ENCODE measurements at regions not wholly inside any gene's neighbourhood (a gene's known extent, or its start where the extent isn't known, plus 50 kb on each side); places are given as distances from the start of the nearest gene placed in this dataset.
"Not testable (repeated sequence)": the region's sequence is repeated elsewhere in the genome, so short reads cannot be mapped to it uniquely, and the experiment has no call there.

DNA sequence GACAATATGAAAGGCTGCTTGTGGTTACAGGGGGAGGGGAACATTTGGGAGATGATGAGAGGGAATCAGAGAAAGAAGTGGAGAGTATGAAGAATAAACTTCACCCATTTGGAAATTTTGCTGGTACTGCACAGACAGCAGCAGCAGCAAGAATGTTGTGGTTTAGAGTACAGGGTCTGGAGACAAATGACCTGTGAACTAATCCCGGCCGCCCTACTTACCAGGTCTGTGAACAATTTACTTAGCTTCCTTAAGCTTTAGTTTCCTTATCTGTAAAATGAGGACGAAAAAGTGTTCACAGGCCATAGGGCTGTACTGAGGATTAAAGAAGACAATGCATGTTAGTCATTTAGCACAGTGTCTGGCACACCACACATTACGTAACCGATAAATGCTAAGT lies 685.4 kb upstream of the CELF4 start:
- ATAC-seq (no peak), DNase-seq (ENCODE audit: low spot score) (no peak)
- intact Hi-C loops (cut with DNase I): no loop called here

DNA sequence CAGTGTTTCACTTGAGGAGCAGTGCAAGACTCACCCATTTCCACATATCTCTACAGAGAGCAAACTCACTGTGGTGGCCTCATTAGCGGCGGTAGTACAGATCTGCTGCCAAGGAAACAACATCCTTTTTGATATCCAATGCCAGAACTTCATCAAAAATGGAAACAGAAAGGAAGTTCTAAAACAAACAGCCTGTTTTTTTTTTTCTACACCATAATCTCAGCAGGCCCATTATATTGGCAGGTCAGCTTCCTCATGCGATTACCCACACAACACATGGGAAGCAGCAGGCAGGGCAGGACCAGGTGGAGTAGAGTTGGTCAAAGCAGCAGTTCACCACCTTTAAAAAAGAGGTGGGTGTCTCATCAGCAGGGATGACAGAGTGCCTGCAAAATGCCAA lies 678.9 kb upstream of the CELF4 start:
- no peak for DNase-seq (ENCODE audit: low spot score)
- ATAC-seq: no peak
- intact Hi-C loops (cut with DNase I): no loop called here

DNA sequence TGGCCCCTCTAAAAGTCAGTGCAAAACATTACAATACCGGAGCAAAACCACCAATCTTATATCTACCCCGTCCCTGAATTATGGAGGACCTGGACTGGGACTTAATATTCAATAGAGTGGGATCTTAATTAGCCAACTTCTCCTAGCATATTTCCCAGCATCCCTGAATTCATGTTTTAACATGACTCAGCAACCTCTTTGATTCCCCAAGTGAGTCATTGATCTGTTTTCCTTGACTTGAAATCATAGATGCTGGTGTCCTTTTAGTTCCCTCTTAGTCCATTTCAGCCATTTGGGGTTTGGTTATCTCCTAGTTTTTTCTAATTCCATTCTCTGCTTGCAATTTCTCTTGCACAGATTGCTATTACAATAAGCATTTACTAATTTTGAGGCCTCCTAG lies 677.7 kb upstream of the CELF4 start:
- no peak for ATAC-seq
- intact Hi-C loops (cut with DNase I): no loop called here

DNA sequence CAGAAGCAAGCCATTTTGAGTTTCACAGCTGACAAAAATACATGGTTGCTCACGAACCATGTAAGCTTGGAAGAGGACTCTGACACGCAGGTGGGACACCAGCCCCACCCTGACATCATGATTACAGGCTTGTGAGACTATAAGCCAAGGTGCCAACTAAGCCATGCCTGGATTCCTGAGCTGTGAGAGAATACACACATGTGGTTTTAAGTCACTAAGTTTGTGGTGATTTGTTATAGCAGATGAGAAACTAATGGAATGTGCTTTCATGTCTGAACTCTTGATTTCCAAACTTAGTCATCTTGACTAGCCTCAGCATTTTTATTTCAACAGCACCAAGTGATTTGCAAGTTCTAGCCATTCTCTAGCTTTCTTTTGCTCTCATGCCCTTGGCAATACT lies 676.1 kb upstream of the CELF4 start:
- no peak for ATAC-seq
- DNase-seq (ENCODE audit: low spot score): no peak
- intact Hi-C loops (cut with DNase I): no loop called here

More for the DNA sequence above, 677.7 kb upstream of the CELF4 start:
- DNase-seq (ENCODE audit: low spot score): no peak

DNA sequence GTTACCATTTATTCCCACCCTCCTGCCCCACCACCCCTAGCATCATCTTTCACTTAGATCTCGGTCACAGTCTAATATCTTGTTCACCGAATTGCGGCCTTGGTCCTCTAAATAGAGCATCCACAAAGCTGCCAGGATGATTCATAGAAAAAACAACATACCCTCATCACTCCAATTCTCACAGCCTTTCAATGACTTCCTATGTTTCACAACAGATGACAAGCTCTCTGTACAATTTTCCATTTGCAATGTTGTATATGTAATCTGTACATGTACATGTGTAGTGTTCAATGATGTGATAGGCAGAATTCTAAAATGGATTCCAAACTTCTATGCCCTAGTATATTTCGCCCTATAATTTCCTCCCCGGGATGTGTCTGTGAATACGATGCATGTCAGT lies 675.6 kb upstream of the CELF4 start:
- no peak for DNase-seq (ENCODE audit: low spot score)
- intact Hi-C loops (cut with DNase I): no loop called here
- no peak for ATAC-seq

DNA sequence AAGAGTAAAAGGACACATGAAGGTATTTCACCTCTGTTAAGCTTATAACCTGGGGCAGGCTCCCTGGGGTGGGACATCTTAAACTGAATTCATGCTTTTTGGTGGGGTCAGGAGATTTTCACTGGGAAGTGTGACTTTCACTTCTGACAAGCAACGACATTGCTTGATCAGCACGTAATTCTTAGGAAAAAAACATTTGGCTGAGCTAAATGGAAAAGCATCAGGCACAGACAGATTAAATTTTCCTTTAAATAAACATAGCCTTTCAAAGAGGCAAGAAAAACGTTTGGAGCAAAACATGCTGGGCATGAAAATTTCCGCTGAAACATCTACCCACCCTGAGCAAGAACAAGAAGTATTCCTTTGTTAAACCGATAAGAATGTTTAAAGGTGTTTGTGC lies 674.0 kb upstream of the CELF4 start:
- intact Hi-C loops (cut with DNase I): no loop called here
- DNase-seq (ENCODE audit: low spot score): no peak
- no peak for ATAC-seq

DNA sequence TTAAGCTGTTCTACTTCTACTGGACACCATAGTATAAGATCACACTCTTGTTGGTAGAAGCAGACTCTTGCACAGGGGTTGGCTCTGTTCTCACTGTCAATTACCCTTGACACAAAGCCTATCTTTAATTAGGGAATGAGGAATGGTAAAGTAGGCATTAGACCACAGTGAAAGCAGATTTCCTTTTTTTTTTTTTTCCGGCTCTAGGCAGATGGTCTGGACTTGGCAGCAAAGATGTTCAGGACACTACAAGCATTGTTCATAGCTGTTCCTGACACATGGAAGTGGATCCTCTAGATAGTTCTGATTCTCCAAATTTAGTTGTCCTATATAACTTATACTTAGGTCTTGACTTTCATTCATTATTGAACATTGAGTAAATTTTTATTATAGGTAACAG lies 672.2 kb upstream of the CELF4 start:
- DNase-seq (ENCODE audit: low spot score) (no peak), ATAC-seq (no peak)
- intact Hi-C loops (cut with DNase I): no loop called here

DNA sequence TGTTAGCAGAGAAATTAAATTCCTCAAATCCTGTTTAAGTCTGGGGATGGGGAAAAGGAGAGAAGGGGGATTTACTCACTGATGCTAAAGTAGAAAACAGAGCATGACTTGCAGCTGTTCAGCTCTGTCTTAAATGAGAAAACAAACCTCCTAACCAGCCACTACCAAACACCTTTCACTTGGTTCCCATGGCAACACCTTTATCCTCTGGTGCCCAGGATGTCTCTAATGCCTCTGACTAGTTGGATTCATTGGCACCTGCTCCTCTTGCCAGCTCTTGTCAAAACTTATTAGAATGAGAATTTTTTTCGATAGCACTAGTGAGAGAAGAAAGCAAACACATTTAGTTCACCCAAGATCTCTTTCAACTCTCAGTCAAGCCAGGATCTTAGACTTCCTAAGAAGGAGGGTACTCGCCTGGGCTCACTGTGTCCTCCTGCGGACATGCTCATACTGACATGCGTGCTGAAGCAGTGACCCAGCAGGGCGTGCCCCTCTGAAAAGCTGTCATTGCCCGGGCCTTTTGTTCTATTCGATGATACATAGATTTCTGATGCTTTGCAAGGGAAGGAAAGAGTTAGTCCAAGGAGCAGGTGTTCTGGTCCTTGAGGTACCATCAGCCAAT lies 656.0 kb upstream of the CELF4 start:
- DNase-seq (ENCODE audit: low spot score) (no peak), ATAC-seq (no peak)
- intact Hi-C loops (cut with DNase I): no loop called here

DNA sequence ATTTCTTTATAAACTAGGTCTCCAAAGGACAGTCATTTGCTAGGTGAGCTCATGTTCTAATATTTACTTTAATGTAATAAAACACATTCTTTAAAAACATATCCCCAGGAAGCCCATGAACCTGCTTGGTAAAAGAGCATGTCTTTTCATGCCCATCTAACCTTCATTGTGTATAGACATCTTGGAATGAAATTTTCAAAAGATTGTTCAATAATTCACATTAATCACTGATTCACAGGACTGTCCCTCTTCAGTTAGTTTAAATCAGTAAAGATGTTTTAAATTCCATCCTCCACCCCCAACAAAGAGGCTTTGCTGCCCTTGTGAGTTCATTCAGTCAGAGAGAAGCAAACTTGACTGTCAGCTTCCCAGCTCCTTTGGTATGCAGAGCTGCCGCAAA lies 633.4 kb upstream of the CELF4 start:
- intact Hi-C loops (cut with DNase I): no loop called here
- no peak for DNase-seq (ENCODE audit: low spot score)
- ATAC-seq: no peak

DNA sequence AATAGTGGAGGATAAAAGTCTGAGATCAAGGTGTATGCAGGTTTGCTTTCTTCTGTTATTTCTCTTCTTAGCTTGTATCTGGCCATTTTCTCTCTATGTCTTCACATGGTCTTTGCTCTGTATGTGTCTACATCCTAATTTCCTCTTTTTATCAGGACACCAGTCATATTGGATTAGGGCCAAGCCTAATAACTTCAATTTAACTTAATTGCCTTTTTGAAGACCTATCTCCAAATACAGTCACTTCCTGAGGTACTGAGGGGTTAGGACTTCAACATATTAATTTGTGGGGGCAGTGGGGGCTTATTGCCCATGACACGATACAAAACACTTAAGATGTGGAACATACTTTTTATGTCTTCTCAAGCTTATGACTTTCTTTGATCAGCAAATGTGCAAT lies 632.9 kb upstream of the CELF4 start:
- DNase-seq (ENCODE audit: low spot score) (no peak), ATAC-seq (no peak)
- intact Hi-C loops (cut with DNase I): no loop called here

DNA sequence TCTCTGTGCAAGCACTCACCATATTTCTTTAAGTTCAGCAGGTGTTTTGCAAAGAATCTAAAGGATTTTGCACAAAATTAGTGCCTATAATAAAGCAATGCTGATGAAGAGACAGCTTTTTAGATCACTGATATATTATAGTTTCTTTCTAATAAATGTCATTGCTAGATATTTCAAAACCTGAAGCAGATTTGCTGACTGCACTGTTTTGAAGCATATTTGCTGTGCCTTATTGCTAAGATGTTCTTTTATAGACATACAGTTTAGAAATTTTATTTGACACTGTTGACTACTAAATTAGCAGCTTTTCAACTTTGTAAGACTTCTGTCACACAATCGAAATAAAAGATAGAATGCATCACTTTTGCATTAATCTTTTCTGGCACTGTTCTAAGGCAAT lies 620.9 kb upstream of the CELF4 start:
- no peak for DNase-seq (ENCODE audit: low spot score)
- intact Hi-C loops (cut with DNase I): no loop called here
- no peak for ATAC-seq

DNA sequence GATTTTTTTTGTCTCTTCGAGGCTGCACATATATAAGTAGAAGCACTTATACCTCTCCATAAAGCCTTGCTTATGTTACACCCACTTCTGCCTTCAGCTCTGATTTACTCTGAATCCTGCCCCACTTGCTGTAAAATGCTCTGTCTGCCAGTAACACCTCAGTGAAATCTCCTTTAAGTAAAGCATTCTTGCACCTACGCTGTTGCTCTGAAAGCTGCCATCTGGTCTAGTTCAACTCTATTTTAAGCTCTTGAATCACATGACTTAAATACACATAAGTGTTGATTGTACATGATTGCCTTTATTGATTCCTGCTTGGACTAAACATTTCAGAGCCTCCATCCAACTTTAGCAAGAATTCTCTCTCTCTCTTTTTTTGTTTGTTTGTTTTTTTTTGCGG lies 609.0 kb upstream of the CELF4 start:
- intact Hi-C loops (cut with DNase I): no loop called here
- DNase-seq (ENCODE audit: low spot score) (no peak), ATAC-seq (no peak)

DNA sequence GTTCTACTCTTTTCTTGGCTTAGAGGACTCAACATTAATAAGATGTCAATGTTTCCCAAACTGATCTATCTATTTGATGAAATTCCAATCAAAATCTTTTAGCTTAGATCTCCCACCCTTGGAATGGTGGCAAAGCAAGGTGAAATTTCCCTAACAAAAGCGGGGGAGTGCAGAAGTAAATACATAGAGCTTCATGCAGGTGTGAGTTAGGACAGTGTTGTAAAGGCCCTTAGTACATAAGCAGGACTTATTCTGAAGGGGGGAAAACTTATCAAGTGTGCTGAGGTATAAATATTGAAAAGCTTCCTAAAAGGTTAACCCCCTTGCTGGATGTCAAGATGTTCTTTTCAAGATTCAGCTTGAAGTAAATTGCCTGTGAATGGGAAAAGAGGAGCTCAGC lies 608.6 kb upstream of the CELF4 start:
- ATAC-seq: no peak
- intact Hi-C loops (cut with DNase I): no loop called here

DNA sequence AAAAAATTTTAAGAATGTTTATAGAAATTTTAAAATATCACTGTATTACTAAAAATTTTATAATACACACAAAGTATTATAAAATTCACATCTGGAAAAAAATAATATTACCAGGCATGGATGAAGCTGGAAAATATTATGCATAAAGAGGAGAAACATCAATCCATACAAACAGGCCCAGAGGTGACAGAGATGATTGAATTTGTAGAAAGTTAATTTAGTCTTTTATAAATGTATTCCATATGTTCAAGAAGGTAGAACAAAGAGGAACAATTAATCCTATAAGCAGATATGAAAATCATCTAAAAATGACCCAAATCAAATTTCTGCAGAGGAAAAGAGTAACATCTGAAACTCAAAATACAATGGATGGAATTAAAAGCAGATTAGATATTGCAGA lies 605.2 kb upstream of the CELF4 start:
- ATAC-seq: no peak
- intact Hi-C loops (cut with DNase I): no loop called here
- DNase-seq (ENCODE audit: low spot score): no peak

More for the DNA sequence above, 608.6 kb upstream of the CELF4 start:
- DNase-seq (ENCODE audit: low spot score): no peak

DNA sequence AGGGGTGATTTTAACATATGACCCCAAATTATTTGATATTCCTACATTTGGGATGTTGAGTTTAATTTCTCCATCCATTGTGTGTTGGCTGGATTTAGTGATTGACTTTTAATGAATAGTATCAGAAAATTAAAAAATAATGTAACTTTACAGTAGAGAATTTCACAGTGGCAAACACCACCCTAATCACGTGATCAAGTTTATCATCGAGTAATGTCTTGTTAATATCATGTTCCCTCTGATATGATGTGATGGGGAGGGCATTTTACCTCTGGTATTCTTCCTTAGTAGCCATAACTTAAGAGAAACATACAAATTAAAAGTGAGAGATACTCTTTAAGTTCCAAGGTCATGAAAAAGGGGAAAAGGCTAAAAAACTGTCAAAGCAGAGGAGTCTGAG lies 602.0 kb upstream of the CELF4 start:
- intact Hi-C loops (cut with DNase I): no loop called here

DNA sequence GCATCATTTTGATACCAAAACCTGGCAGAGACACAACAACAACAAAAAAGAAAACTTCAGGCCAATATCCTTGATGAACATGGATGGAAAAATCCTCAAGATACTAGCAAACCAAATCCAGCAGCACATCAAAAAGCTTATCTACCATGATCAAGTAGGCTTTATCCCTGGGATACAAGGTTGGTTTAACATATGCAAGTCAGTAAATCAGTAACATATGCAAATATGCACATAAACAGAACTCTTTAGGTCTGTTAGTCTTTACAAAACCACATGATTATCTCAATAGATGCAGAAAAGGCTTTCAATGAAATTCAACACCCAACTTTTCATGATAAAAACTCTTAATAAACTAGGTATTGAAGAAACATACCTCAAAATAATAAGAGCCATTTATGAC lies 587.5 kb upstream of the CELF4 start:
- intact Hi-C loops (cut with DNase I); ATAC-seq; DNase-seq (ENCODE audit: low spot score): not testable (repeated sequence)

More for the DNA sequence above, 602.0 kb upstream of the CELF4 start:
- ATAC-seq (no peak), DNase-seq (ENCODE audit: low spot score) (no peak)

DNA sequence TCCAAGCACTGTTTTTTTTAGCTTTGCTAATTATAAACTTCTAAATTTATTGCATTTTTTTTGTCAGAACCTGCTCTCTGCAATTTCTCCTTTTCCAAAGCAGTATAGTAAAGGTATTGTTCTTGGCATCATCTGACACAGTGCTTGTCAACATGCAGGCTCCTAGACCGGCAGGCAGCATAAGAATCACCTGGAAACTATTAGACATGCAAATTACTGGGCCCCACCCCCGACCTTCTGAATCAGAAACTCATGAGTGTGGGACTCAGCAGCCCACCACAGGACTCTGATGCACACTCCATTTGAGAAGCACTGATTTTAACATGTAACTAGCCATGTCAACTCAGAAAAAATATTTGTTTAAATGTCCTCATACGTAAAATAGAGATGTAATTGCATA lies 551.1 kb upstream of the CELF4 start:
- DNase-seq (ENCODE audit: low spot score) (no peak), ATAC-seq (no peak)
- intact Hi-C loops (cut with DNase I): no loop called here

DNA sequence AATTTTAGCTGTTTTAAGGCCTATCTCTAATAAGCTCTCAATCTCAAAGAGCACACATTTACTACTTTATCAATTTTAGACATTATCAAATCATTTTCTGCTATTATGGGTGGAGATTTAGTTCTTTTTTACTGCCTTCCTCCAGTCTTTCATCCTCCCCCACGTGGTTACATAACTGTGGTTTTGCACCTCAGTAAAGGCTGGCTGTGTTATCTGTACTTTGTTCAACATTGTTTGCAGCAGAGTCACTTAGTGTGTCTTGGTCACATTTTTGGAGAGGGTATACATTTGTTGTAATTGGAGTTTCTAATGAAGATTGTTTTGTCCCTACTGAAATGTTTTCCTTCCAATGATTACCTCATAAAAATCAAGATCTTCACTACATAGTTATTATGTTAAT lies 549.6 kb upstream of the CELF4 start:
- ATAC-seq: no peak
- intact Hi-C loops (cut with DNase I): no loop called here
- no peak for DNase-seq (ENCODE audit: low spot score)

DNA sequence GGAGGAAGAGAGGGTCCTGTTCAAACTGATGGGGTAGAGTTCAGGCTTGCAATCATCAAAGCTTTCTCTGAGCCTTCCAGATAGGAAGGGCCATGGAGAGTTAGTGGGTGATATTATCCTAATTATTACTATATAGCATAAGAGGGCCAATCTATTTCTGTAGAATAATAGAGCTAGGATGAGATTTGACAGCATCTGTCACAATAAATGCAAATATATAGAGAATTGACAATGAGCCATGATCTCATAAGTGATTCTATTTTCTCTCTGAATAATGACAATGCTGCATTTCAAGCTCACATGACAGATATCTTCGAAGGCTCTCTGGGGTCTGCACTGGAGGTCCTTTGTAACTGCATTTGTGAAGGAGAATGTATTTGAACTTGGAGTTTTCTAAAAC lies 521.9 kb upstream of the CELF4 start:
- DNase-seq (ENCODE audit: low spot score): no peak
- intact Hi-C loops (cut with DNase I): no loop called here
- ATAC-seq: no peak

DNA sequence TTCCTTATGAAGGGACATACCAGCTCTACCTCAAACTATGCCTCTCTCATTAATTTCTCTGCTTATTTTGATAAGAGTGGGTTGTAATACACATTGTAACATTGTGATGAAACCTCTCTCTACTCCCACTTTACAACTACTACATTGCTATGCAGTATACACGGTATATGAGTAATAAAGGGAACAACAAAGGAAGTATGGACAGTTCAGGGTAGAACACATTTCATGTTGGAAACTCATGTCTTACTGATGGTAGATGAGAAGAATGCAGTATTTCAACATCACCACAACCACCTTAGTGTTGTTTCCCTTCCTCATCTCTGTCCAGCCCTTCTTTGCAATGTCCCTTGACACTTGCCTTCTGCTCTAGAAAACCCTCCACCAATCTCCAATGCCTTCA lies 515.9 kb upstream of the CELF4 start:
- intact Hi-C loops (cut with DNase I): no loop called here
- ATAC-seq (no peak), DNase-seq (ENCODE audit: low spot score) (no peak)

DNA sequence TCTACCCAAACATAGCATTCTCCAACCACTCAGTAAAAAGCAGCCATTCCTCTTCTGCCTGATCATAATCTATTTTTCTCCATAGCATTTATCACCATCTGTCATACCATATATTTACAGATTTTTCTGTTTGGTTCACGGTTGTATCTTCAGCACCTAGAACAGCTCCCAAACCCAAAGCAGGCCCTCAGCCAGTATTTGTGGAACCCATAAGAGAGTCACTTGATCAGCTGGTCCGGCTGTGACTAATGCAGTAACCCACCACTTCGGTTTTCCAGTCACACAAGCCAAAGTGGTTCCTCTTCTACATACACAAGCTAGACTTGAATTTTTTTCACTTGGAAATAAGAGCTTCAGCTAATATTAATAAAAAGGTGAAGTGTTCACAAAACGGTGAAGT lies 511.6 kb upstream of the CELF4 start:
- intact Hi-C loops (cut with DNase I): no loop called here
- no peak for DNase-seq (ENCODE audit: low spot score)

More for the DNA sequence above, 511.6 kb upstream of the CELF4 start:
- no peak for ATAC-seq
